ENCODE measurements at regions not wholly inside any gene's neighbourhood (a gene's known extent, or its start where the extent isn't known, plus 50 kb on each side); places are given as distances from the start of the nearest gene placed in this dataset.

DNA sequence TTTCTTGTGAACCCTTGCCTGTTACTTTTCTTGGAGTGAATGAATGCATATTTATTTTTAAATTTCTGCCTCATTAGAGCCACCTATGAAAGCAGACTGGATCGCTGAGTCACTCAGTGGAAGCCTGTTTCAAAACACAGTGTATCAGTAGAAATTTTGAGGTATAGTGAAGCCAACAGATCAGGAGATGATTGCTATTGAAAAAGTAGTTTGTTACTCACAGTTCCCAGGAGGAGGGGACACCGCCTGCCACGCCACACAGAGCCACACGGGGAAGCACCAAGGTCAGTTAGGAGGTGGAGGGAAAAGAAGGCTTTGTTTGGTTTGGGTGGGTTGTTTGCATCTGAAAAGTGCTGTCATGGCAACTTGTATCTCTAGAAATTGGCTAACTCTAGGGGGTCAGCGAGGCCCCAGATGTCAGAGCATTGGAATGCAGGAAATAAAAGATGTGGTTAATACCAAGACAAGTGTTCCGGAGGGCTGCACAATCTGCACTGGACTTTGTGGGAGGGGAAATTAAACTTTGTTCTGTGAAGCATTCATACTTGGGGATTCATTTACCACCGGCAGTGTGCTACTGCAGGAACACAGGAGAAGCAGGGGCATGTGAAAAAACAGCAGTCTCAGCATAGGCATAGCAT is 106.4 kb upstream of the SDK1 start:
- DNase-seq (ENCODE audit: low read depth in 2 of 2) = no peak

DNA sequence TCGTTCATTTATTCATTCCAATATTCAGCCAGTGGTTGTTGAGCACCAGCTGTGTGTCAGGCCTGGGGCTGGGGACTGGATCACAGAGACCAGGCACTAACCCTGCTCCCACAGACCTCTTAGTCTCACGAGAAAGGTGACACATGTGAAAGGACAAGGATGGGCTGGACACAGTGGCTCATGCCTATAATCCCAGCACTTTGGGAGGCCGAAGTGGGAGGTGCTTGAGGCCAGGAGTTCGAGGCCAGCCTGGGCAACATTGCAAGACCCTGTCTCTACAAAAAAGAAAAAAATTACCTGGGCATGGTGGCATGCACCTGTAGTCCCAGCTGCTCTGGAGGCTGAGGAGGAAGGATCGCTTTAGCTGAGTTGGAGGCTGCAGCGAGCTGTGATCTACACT is 105.9 kb upstream of the SDK1 start:
- DNase-seq (ENCODE audit: low read depth in 2 of 2) = no peak

DNA sequence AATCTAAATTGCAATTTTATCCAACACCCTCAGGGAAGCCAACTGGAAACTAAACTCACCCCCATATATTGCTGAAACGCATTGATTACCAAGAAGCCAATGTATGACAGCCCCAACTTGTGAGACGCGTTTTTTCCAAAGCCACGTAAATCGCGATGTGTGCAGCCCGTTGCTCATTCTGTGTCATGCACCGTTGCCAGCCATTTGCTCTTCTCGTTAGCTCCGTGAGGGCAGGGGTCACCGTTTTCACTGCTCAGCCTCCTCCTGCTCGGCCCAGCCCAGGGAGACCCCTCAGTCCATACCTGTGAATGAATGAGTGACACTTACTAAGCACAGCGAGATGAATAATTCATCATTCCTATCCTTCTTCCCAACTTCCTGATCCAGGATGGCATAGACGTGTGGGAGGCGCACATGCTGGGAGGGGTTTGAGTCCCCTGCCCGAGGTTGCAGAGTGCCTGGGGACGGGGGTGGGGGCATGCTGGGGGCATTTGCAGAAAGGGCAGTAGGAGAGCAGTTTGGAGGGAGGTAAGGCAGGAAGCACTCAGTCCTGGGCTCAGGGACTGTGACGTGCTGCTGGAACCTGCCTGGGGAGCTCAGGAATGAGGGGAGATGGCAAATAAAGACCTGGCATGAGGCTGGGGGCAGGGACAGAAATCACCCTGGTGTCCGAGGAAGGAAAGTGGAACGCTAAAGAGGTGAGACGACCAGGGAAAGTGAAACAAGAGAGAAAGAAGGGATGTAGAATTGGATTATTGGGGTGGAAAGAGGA is 104.2 kb upstream of the SDK1 start:
- no peak for DNase-seq (ENCODE audit: low read depth in 2 of 2)

DNA sequence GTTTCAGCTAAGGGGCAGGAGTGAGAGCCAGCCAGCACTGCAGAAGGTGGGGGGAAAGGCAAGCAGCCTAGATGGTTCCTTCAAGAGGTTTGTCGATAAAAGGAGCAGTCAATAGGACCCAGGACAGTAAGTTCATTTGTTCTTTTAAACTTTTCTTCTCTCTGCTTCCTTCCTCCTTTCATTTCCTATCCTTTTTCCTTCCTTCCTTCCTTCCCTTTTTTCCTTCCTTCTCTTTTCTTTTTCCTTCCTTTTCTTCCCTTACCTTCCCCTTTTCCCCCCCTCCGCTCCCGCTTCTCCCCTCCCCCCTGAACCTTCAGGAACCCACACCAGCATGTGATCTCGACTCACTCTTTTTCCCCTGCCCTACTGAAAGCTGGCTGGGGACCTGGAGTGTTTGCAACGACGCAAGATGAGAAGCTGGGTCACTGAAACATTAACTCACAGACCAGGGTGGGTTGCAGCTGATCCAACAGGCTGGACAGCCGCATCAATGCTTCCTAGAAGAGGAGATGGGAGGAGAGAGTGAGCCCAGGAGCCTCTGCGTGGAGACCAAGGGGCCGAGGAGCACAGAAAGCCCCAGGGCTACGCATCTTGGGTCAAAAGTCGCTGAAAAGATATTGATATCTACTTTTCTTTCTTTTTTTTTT is 103.4 kb upstream of the SDK1 start:
- DNase-seq (ENCODE audit: low read depth in 2 of 2) = no peak

DNA sequence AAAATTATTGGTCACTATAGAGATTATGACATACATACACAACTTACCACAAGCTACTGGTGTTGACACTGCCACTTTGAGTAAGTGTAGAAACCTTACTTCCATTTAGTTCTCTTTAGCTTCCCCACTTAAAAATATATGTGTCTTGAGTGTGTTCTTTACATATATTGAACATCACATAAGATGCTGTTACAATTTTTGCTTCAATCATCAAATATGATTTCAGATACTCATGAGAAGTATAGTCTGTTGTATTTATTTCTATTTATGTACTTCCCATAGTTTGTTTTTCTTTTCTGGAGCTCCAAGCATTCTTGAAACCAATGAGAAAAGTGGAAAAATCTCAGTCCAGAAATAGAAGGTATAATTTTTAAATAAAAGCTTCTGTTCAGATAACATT is 102.7 kb upstream of the SDK1 start:
- no peak for DNase-seq (ENCODE audit: low read depth in 2 of 2)

DNA sequence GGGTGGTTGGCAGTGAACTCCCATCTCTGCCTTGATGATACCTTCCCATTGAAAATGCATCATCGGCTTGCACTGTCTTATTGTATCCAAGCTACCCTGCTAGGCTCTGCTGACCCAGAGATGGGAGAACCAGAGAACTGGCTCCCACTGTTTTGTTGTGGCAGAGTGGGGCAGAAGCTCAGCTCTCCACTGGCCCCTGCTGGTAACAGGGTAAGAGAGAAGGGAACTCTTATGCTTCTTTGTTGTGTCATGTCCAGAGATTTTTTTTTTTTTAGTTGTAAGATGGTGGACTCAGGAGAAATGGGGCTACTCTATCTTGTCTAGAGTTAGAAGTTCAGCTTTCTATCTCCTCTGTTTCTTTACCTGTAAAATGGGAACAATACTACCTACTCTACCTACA is 100.5 kb upstream of the SDK1 start:
- no peak for DNase-seq (ENCODE audit: low read depth in 2 of 2)

DNA sequence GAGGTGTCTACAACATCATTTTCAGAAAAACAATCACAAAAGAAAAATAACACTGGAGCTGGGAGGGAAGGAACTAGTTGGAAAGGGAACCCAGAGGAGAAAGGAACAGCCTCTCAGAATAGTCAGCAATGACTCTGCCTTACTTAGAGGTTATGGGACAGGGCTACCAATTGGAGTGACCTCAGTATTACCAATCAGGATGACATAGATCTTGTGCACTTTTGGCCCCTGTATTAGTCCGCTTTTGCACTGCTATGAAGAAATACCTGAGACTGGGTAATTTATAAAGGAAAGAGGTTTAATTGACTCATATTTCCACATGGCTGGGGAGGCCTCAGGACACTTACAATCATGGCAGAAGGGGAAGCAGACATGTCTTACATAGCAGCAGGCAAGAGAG is 99.7 kb upstream of the SDK1 start:
- no peak for DNase-seq (ENCODE audit: low read depth in 2 of 2)

DNA sequence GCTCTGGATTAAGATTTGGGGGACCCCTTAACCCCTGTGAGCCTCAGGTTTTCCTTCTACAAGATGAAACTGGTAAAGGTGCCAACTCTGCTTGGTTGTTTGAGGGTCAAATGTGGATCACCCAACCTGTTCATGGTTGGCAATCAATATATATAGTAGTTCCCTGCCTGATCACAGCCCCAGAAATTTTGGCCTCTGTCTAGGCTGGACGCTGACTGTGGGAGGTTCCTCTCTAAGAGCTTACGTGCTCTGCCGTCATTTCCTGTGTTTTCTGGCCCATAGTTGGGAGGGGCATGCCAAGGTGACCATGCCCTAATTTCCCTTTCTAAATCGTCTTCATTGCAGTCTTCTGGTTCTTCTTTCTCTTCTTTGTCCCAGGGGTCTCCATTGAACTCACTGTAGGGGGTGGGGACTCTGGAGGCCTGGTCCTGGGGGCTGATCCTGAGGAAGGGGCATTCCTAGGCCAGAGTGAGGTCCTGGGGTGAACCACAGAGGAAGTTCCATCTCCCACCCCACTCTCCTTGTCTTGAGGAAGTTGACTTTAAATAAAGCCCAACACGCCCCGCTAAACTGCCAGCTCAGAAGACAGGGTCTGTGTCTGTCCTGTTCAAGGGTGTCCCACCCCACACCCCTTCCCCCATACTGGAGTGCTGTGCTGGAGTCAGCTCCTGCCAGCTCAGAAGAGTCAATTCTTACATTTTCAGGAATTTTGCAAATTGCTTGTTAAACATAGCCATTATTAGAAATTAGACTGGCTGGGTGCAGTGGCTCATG is 98.9 kb upstream of the SDK1 start:
- no peak for DNase-seq (ENCODE audit: low read depth in 2 of 2)

DNA sequence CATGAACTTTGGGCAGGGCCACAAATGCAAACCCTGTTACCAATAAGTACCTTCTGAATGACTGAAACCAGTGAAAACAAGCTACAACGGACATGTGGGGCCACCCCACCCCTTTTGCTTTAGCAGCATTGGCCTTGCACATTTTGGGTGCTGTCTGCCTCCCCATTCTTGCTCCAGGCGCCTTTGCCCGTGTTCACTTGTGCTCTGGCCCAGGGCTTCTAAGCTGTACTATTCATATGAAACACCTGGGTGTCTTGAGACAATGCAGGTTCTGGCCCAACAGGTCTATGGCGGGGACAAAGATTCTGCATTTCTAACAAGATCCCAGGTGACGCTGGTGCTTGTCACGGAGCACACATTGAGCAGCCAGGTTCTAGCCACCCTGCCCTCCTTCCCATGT is 96.5 kb upstream of the SDK1 start:
- no peak for DNase-seq (ENCODE audit: low read depth in 2 of 2)

DNA sequence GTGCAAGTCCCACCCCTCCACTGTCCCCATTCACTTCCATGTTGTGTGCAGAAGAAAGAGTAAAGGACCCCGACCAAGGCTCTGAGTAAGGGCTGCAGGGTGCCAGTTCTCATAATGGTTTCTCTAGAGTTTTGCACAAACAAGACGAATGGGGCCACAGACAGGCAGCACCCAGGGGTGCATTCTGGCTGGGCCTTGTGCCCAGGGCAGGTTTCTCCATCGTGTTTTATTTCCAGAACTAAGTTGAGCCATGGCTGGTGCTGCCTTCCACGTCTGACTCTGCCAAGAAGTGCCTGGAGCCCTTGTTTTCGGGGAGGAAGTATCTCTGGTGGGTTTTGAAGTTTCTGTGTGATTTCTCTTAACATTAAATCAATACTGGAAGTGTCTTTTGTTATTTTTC is 95.0 kb upstream of the SDK1 start:
- DNase-seq (ENCODE audit: low read depth in 2 of 2) = no peak

DNA sequence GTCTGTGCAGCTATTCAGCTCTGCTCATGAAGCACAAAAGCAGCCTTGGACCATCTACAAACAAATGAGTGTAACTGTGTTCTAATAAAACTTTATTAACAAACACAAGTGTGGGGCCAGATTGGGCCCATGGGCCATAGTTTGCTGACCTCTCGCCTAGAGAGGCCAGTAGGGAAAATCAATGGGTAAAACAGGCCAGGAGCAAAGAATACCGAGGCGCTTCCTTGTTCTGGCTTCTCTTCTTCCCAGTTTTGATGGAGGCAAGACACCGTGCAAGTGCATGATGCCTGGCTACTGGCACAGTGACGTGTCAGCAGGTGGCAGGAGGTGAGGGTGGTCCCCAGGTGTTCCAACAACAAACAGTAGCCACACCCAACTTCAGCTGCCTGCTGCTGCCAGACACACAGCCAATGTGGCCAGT is 94.3 kb upstream of the SDK1 start:
- DNase-seq (ENCODE audit: low read depth in 2 of 2) = no peak

DNA sequence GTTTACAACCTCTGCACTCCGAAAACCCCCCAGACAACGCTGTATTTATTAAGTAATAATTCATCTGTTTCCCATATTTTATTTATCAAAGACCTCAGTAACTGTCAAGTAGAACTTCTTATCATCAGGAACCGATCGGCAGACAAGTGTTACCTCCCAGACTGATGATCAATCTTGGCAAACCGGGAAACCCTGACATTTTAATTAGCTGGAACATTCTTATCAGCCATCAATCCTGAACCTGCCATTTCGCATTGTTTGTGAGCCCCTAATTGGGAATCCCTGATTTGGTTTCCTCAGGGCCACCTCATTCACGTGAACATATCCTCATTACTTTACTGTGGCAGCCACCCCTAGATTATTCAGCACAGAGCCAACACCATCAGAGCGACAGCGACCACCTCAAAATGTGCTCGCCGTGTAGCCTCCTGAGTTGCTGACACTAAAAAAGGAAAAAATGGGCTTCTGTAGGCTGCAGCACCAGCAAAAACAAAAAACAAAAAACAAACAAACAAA is 93.6 kb upstream of the SDK1 start:
- no peak for DNase-seq (ENCODE audit: low read depth in 2 of 2)

DNA sequence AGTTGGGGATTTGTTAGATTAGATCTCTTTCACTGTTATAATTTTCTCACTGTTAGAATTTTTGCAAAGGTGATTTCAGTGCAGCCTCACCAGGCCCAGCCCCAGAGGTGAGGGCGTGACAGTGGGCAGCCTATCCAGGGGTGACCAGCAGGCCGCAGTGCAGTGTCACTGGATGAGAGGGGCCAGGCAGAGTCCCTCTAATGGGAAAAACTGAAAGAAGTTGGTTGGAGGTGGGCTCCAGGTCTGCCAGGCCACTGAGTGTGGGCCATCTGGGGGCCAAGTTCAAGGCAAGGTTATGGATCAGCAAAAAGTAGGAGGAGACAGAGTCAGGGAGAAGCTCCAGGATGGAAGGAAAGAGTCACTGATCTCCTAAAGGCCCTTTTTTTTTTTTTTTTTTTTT is 90.5 kb upstream of the SDK1 start:
- DNase-seq (ENCODE audit: low read depth in 2 of 2) = no peak

DNA sequence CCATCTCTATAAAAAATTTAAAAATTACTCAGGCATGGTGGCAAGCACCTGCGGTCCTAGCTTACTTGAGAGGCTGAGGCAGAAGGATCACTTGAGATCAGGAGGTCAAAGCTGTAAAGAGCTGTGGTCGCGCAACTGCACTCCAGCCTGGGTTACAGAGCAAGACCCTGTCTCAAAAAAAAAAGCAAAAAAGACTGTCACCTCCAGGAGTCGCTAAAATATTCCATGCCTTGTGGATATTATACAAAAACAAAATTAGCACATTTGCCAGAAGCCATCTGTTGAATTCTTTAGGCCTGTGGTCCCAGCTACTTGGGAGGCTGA is 87.0 kb upstream of the SDK1 start:
- no peak for DNase-seq (ENCODE audit: low read depth in 2 of 2)

DNA sequence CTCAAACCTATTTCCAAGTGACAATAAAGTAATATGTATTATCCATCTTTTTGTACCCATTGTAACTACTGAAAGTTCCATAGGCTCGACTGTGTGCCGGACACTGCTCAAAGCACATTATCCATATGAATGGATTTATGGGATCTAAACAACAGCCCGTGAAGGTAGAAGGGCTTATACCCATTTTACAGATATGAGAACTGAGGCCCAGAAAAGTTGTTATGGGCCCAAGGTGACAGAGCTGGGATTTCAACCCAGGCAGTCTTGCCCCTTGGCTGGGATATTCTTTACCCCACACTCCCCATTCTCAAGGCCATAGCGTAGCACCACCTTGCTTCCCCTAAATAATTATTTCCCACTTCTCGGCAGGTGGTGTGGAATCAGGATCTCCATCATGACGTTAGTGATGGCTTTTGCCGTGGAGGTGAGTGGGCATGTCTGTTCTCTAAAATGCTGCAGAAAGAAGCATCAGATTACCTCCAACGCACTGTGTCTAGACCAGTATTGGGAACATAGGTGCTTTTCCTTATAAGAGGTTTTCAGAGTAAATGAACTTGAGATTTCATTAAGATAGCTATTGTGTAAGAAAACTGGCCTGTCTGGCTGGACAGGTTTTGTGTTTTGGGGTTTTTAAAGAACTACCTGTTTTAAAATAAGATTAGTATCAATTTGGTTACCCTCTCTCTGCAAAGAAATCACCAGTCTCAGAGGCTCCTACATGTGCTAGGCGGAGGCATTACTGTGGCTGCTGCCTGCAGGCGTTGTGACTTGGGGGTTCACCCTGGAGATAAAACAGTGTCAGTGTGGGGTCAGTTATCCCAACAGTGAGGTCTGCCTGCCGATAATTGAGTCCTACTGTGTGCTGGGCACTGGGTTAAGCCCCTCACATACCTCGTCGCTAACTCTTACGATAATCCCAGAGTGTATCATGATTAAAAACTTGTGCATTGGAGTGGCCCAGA is 85.1 kb upstream of the SDK1 start:
- no peak for DNase-seq (ENCODE audit: low read depth in 2 of 2)

DNA sequence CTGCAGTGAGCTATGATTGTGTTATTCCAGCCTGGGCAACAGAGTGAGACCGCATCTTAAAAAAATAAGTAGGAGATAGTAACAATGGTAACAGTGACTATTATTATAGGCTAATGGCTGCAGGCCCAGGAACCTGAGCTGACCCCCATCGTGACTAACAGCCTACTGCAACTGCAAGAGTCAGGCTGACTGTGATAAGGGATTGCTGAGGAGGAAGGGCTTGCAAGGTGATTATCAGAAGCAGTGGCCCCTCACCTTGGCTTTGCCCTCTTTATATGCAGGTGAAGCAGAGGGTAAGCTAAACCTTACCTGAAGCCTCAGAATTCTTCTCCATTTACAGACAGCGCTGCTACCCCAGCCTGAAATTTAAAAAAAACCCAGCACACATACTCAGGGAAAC is 83.9 kb upstream of the SDK1 start:
- DNase-seq (ENCODE audit: low read depth in 2 of 2) = no peak

DNA sequence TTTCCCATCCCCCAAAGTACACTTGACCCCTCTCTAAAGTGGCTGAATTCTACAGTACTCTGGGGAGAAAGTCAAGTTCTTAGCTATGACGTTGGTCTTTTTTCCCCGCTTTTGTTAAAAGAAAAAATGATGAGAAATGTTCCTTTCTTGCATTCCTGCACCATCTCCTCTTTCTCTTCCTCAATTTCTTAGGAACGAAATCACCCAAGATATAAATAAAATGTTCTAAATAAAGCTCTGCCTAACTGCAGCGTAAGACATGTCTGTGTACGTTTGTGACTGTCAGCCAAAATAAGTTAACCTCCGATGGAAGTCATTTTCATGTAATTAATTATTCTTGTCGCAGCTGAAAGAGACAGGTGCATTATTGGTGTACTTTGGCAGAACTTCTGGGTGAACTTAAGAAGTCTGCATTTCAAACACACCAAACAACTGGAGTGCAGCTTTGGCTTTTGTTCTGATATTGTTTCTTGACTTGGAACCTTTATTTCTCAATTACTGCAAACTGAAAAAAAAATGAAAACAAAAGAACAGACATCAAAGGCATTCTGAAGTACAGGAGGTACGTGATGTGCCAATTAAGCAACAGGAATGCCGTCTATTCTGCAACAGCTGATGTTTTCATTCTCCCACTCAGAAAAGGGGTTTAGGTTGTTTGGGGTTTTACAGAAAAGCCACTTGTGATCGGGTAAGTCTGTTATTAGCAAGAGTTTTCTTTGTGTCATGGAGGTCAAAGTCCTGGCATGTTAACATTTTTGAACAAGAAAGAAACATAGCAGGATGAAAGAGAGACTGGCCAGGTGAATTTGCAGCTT is 82.4 kb upstream of the SDK1 start:
- no peak for DNase-seq (ENCODE audit: low read depth in 2 of 2)

DNA sequence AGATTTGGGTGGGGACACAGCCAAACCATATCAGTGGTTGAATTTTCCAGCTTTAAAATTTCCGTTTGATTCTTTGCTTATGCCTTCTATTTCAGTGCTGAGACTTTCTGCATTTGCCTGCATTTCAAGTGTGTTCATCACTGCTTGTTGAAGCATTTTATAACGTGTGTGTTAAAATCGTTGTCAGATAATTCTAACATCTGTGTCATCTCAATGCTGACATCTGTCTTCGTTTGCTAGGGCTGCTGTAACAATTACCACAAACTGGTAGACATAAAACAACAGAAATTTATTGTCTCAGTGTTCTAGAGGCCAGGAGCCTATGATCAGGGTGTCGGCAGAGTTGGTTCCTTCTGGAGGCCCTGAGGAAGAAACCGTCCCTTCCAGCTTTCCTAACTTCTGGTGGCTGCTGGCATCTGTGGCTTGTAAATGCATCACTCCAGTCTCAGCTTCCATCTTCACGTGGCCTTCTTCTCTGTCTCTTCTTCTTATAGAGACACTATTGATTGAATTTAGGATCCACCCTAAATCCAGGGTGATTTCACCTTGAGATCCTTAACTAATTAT is 71.1 kb upstream of the SDK1 start:
- no peak for DNase-seq (ENCODE audit: low read depth in 2 of 2)

DNA sequence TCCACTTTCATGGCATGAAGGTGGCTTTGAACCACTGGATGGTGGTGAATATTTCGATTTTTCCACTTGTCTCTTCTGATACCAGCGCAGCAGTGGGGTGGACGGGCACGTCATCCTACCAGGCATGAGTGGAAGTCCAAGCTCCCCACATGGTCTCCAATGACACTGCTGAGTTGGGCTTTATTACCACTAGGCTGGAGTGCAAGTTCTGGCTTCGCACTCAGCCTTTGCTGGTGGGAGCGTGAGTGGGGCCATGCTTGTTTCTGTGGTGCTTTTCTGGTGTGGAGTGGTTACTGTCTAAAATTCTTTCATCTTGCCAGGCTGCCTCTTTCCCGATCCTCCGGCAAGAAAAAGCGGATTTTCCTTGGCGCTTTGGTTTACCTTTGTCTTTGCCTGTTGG is 70.1 kb upstream of the SDK1 start:
- DNase-seq (ENCODE audit: low read depth in 2 of 2) = no peak

DNA sequence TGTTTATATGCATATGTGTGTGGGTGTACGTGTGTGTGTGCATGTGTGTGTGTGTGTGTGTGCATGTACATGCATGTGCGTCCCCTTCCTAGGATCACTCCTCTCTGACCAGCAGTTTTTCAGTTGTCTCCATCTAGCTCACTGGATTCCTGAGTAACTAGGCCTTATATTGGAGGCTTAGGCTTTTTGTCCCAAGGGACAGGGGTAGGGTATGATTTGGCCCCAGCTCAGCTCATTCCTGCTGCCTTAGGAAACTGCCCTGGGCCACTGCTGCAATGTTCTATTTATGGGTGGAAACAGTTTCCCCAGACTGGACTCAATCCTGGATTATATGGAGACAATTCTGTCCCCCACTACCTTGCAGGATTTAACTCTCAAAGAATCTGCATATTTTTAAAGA is 68.8 kb upstream of the SDK1 start:
- no peak for DNase-seq (ENCODE audit: low read depth in 2 of 2)
